ENCODE measurements at regions not wholly inside any gene's neighbourhood (a gene's known extent, or its start where the extent isn't known, plus 50 kb on each side); places are given as distances from the start of the nearest gene placed in this dataset.

GRCh38 chr1:219676012-219676765 is 63.3 kb upstream of the ZC3H11B start:
- H3K4me3 ChIP-seq (ENCODE audit: low read depth, low read length): no peak overlapping the region

GRCh38 chr1:219670426-219671149 is 57.7 kb upstream of the ZC3H11B start:
- no peak overlapping the region for H3K4me3 ChIP-seq (ENCODE audit: low read depth, low read length)

GRCh38 chr1:219669556-219669955 is 56.7 kb upstream of the ZC3H11B start:
- H3K4me3 ChIP-seq (ENCODE audit: low read depth, low read length): no peak overlapping the region

DNA sequence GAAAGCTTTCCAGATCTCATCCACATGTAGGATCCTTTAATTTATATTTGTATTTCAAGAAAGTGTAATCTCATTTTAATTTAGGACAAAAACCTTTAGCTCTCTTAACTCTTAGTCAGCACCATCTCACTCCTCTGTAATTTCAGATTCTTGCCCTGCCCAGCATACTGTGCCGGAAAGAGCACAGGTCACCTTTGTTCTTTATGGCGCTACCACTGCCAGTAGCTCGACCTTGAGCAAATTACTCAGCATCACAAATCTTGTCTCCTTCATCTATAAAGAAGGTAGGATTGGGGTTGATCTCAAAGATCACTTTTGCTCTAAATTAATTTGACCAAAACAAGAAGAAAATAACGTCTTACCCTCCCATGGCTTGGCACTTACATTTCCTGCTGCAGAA is 56.1 kb upstream of the ZC3H11B start:
- H3K4me3 ChIP-seq (ENCODE audit: low read depth, low read length): no peak overlapping the region

DNA sequence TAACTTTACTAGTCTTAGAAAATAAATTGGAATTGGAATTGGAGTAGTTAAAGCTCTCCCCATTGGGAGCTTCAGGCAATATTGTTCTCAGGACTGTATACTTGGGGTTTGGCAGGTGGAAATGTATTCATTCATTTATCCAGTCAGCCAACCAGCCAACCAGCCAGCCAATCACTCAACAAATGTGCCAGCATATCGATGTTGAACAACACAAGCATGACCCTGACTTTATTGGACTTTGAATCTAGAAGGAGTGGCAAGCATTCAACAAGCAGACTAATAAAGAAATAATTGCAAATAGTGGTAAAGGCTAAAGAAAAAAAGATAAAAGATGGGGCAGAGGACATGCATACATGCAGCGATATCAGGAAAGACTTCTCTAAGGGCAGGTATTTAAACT is 55.5 kb upstream of the ZC3H11B start:
- no peak overlapping the region for H3K4me3 ChIP-seq (ENCODE audit: low read depth, low read length)

DNA sequence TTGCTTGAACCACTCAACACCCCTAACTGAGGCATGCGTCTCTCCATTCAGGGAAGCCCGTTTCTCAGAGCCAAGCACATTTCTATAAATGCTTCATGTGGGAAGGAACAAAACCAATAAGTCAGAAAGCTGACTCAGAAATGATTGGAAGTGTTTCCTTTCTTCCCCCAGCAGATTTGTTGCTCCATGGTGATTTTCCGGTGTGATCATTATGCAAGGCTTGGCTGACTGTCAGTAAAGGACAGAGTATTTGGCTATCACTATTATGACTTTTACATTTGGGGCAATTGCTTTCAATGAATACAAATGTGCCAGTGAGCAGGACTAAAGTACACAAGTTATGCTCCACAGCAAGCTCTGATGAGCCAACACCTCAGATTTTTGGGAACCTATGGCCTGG is 53.3 kb upstream of the ZC3H11B start:
- no peak overlapping the region for H3K4me3 ChIP-seq (ENCODE audit: low read depth, low read length)

DNA sequence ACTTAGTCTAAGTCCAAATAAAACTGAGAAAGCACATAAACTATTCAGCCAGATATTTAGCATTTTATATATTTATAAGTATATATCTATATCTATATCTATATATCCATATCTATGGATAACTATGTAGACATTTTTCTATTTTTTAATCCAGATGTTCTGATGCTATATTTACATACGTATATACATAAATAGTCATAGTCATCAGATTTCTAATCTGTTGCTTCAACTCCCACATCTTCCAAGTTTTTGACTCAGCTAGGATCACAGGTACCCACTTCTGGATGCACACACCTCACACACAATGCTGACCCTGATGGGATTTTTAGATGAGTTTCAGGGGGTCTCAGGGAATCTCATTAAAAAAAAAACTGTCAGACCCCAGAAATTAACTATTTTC is 52.2 kb upstream of the ZC3H11B start:
- no peak overlapping the region for H3K4me3 ChIP-seq (ENCODE audit: low read depth, low read length)

DNA sequence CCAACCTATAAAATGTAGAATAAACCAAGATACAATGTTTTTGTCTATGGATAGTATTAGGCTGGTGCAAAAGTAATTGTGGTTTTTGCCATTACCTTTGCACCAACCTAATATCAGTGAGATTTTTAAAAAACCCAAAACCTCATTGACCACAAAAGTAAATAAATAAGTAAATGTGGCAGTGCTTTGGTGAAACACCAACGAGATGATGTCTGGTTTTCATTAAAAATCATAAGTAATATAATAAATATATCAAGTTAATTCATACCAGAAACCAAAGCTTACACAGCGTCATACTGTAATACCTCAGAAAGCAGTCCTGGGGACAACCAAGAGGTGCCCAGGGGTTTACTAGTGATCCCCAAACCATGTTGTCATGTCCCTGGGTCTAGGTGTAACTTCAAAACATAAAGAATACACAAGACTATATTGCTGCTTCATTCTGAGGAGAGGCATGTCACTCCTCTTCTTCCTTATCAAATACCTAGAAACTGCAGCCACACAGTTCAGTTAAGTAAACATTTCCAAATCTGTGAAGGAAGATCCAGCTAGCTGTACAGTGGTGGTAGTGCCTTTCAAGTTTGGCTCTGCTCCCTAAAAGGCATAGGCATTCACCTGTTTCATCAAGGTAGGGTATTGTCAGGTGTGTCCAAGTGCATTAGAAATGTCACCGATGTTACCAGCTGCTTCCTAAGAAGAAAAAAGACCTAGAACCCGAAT is 51.6 kb upstream of the ZC3H11B start:
- no peak overlapping the region for H3K4me3 ChIP-seq (ENCODE audit: low read depth, low read length)
